Non-pigmented ciliary epithelial cell (primary cell): ENCODE measurements at regions not wholly inside any gene's neighbourhood (a gene's known extent, or its start where the extent isn't known, plus 50 kb on each side); places are given as distances from the start of the nearest gene placed in this dataset.
"Not testable (repeated sequence)": the region's sequence is repeated elsewhere in the genome, so short reads cannot be mapped to it uniquely, and the experiment has no call there.

ENCODE experiments used
- DNase-seq: peaks from one replicate; pipeline ENCODE4 v3.0.0-alpha.2; 2010; ENCODE audit warnings: low read depth

DNA sequence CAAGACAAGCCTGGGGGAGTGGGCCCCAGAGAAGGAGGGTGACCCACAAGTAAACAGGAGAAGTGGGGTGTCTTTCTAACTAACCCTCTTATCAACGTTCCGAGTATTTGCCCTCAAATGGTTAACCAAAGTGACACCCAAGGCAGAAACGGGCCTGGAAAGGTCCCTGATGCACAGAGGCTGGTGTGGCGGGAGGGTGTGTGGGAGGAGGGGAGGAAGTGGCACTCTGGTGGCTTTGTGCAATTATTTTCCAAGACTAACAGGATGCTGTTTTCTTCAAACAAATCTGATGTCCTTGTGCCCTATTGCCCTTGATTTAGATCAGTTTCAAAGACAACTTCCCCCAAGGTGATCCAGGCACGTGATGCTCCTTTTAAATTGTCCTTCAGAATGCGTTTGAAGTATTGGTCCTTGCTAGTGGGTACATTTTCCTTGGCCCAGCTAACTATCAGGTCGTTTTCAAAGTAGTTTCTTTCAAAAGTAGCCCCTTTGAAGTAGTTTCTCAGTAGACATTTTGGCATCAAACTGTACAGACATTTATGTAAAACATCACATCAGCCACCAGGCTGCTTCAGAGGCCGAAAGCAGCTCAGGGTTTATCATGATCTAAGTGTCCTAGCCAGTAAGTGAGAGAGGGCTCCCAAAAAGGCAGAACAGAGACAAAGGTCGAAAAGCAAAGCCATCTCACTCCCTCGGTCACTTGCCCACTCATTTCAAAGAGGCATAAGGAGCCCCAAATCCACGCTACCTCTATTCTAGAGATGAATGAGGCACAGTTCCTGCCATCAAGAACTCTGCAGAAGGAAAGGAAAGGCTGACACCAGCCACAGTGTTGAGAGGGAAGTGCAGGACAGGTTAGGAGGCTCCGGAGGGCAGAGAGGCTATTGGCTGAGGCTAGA, 371.1 kb upstream of the ID2 start:
- DNase-seq: no peak

- DNase-seq: no peak
Observed at GRCh38 chr2:8312221-8312620, 369.6 kb upstream of the ID2 start.

GRCh38 chr2:8312861-8313830, 368.7 kb upstream of the ID2 start:
- DNase-seq: no peak

GRCh38 chr2:8314063-8314462, 367.8 kb upstream of the ID2 start:
- no peak for DNase-seq

DNA sequence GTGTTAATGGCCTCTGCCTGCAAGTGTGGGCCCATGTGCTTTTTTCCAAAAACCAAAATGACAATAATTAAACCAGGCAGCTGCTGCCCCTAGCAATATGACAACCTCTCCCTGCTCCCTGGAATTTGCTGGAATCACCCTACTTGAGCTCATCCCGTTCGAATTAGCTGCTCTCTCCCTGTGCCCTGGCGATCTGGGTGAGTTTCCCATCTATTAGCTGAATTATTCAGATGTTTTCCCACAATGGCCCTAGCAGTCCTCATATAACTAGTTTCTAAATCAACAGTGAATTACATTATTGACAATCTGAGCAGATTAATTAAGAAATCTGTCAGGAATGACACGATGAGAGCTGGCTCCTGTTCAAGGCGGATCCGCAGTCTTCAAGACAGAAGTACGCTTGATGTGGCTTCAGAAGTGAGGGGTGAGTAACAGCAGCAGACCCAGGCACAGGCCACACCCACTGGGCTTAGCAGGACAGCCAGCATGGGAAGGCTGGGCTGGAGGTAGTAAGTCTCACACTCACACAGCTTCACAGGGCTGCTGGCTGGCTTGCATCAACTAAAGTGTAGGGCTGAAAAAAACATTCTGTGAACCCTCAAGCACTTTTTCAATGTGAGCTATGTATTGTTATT, 366.2 kb upstream of the ID2 start:
- DNase-seq: no peak

DNA sequence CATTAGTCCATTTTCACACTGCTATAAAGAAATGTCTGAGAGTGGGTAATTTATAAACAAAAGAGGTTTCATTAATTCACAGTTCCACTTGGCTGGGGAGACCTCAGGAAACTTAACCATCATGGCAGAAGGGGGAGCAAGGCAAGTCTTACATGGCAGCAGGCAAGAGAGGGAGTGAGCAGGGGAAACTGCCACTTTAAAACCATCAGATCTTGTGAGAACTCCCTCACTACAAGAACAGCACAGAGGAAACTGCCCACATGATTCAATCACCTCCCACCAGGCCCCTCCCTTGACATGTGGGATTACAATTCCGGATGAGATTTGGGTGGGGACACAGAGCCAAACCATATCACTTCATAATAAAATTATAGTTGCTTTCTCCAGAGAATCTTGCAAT, 365.5 kb upstream of the ID2 start:
- no peak for DNase-seq

DNA sequence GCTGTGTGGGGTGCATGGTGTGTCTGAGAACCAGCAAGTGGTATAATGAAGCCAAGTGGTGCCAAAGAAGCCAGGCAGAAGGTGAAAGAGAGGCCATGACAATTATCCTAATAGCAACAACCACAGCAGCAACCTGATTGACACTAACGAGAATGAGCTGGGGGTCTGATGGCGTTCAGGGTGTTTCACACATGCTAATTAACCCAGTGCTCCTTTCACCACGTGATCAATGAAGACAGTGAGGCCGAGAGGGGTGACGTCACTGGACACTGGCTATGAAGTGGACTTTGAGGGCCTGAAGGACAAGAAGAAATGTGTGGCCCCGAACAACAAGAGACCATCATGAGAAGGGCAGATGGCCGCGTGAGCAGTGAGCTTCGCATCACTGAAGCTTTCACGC, 364.4 kb upstream of the ID2 start:
- DNase-seq: no peak

DNA sequence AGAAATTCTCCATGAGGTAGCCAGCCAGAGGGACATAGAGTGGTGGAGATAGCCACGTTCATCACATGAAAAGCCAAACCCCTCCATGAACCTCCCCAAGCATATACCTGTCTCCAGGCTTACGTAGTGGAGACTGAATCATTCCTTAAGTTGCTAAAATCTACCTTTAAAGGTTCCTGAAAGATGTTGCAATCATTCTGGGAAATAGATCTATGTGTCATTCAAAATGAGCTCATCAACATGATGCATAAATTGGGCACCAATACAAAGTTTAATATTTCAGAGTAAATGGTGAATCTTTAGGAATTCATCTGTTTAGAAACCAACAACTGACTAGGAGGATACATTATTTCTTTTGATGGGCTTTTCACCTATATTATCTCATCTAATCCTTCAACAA, 362.6 kb upstream of the ID2 start:
- DNase-seq: no peak

DNA sequence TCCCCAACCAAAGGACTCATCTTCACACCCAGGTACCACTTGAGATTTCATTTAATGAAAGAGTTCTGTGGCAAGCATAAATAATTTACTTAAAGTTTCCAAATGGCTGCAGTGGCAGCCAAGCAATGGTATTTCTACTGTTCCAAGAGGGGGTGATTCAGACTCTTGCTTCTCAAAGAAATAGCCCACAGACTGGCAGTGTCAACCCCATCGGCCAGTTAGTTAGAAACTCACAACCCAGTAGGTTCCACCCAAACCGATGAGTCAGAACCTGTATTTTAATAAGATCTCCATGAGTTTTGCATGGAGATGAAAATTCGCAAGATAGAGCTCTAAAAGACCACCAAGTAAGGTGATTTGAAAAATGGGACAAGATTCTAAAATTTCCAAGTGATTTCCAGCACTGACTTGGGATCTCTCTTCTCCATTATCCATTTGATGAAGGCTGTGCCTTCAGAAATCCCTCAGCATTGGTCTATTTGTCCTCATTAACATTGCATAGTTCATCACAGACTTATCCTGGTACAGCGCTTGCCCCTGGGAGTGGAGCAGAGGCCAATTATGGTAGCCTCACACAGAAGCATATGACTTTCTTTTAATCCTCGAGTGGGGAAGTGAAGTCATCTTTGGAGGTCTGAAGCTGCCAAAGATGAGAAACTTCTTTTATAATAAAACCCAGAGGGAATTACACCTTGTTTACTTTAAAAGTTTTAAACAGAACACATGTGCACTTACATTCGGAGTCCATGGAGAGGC, 361.4 kb upstream of the ID2 start:
- no peak for DNase-seq

DNA sequence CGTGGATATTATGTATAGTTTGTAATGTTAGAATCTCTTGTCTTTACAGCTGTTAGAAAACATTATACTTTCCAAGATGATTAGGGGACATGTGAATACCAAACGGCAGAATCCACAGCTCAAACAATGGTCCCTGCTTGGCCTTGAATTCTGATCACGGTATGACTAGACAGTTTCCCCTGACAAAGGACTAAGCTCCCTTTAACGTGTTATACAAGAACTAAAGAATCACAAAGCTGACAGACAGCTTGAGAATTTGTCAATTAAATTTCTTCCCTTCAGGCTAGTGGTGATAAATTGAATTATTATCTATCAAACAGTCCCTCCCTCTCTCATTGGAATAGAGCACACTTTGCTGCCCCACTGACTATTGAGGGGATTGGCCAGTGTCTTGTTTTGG, 359.2 kb upstream of the ID2 start:
- no peak for DNase-seq

DNA sequence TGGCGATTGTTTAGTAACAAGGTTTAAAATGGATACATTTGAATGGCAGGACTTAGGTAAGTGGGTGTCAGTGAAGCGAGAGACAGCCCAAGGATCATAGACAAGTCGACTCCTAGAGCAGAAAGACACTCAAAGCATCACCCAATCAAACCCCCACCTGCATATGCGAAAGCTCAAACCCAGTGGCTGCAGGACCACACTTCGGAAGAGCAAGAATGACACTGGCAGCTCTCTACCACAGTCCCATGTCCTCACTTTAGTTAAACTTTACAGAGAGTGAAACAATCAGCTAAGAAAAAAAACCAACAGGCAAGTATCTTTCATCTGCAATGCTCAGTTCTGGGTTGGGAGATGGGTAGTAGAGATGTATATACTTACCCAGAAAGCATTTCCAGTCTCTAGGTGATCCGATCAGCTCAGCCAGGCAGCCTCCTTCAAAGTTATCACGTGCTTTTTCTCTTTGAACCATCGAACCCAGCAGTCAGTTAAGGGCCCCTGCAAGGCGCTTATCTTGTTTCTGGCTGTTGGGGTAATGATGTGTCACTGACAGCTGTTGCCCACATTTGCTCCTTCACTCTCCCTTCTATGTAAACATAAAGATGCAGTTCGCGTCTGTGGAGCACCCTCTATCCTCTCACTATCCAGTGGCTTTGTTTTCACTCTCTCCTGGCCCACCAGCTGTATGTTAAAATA, 357.5 kb upstream of the ID2 start:
- no peak for DNase-seq

- no peak for DNase-seq
Observed at GRCh38 chr2:8324901-8325300, 357.0 kb upstream of the ID2 start.

- DNase-seq: no peak
Observed at GRCh38 chr2:8327371-8328100, 354.3 kb upstream of the ID2 start.

DNA sequence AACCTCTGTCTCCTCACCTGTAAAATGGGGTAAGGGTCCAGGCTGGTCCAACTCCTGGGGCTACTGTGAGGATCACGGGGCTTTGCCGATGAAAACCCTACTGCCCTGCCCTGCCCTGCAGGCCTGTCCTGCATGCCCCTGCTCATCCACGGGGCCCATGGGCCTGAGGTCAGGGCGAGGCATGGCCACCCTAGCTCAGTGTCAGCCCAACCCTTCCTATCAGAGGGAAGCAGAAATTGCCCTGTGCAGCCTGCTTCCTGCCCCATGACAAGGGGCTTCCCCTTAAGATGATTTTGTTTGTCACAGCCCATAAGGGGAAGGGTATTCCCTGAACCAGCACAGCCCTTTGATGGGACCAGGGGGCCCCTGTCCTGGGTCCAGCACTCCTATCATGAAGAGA, 353.6 kb upstream of the ID2 start:
- DNase-seq: no peak

- no peak for DNase-seq
Observed at GRCh38 chr2:8329660-8330622, 351.9 kb upstream of the ID2 start.

GRCh38 chr2:8331068-8331467, 350.8 kb upstream of the ID2 start:
- no peak for DNase-seq

GRCh38 chr2:8332646-8333045, 349.2 kb upstream of the ID2 start:
- no peak for DNase-seq

GRCh38 chr2:8333177-8333831, 348.6 kb upstream of the ID2 start:
- no peak for DNase-seq

- DNase-seq: not testable (repeated sequence)
Observed at GRCh38 chr2:8333832-8334187, 348.0 kb upstream of the ID2 start.
